ENCODE measurements at regions not wholly inside any gene's neighbourhood (a gene's known extent, or its start where the extent isn't known, plus 50 kb on each side); places are given as distances from the start of the nearest gene placed in this dataset.

DNA sequence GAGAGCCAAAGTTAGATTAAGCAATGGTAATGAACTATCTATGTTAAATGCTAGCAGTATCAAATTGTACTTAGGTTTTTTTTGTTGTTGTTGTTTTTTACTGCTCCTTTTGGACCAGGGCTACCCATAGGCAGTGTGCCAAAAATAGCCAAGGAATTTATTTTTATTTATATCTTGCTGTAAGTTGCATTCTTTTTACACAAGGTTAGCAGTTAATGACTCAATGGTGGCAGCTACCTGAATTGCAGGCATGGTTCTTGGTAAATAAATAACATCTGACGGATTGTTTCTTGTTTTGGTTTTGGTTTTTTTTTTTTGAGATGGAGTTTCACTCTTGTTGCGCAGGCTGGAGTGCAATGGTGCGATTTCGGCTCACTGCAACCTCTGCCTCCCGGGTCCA is 194.8 kb upstream of the TSC22D1 start:
- H3K4me3 ChIP-seq (ENCODE audit: low read length) = no peak overlapping the region
- TF ChIP-seq, protein P1, sequence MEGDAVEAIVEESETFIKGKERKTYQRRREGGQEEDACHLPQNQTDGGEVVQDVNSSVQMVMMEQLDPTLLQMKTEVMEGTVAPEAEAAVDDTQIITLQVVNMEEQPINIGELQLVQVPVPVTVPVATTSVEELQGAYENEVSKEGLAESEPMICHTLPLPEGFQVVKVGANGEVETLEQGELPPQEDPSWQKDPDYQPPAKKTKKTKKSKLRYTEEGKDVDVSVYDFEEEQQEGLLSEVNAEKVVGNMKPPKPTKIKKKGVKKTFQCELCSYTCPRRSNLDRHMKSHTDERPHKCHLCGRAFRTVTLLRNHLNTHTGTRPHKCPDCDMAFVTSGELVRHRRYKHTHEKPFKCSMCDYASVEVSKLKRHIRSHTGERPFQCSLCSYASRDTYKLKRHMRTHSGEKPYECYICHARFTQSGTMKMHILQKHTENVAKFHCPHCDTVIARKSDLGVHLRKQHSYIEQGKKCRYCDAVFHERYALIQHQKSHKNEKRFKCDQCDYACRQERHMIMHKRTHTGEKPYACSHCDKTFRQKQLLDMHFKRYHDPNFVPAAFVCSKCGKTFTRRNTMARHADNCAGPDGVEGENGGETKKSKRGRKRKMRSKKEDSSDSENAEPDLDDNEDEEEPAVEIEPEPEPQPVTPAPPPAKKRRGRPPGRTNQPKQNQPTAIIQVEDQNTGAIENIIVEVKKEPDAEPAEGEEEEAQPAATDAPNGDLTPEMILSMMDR (conservative IDR thresholded peaks at IDR 0.05; ENCODE audit: low read length) = no peak
- DNase-seq (ENCODE audit: low read depth) = no peak

GRCh38 chr13:44769686-44770085 is 193.6 kb upstream of the TSC22D1 start:
- no peak overlapping the region for H3K4me3 ChIP-seq (ENCODE audit: low read length)
- DNase-seq (ENCODE audit: low read depth) = no peak
- TF ChIP-seq, protein P1 (conservative IDR thresholded peaks at IDR 0.05; ENCODE audit: low read length) = no peak

DNA sequence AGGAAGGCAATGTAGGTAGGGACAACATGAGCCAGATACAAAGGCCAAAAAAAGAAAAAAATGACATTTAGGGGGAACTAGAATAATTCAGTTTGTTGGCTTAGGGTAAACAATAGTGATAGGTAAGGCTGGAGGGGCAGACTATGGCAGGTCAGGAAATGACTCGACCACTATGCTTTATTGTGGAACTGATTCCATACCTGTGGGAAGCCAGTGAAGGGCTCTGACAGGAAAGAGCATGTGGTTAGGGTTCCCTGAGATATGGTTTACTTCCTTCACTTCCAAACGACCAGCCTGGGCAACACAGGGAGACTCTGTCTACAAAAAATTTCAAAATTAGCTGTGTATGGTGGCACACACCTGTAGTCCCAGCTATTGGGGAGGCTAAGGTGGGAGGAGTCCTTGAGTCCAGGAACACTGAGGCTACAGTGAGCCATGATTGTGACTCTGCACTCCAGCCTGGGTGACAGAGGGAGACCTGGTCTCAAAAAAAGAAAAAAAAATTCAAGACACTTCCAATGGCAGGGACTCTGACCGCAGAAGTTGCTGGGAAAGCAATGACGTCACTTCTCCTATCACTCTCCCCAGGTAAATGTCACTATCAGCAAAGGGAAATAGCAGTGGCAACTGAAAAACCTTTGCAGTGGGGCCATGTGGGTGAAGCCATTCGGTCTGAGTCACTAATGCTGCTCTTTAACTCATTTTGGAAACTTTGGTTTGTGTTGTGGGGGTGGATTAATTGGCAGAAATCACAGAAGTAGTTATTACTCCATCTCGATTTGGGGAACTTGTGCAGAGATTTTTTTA is 192.8 kb upstream of the TSC22D1 start:
- H3K4me3 ChIP-seq (ENCODE audit: low read length) = no peak overlapping the region
- peak; percentile 44 for DNase-seq (ENCODE audit: low read depth)
- TF ChIP-seq, protein P1 (conservative IDR thresholded peaks at IDR 0.05; ENCODE audit: low read length) = no peak

DNA sequence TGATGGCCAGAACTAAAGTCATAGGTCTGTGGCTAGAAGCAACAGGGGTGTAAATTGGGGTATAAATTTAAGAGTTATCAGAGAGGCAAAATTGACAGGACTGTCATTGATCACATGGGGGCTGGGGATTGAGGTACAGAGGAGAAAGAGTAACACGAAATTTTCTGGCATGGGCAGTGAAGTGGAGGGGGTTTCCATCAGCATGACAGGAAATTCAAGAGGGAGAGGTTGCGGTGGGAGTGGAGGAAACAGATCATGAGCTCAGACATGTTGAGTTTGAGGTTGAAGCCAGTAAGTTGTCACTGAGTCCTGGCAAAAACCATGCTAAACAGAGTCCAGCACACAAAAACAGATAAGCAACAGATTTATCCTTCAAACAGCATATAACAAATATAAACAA is 192.1 kb upstream of the TSC22D1 start:
- TF ChIP-seq, protein P1 (conservative IDR thresholded peaks at IDR 0.05; ENCODE audit: low read length) = no peak
- DNase-seq (ENCODE audit: low read depth) = no peak
- no peak overlapping the region for H3K4me3 ChIP-seq (ENCODE audit: low read length)

DNA sequence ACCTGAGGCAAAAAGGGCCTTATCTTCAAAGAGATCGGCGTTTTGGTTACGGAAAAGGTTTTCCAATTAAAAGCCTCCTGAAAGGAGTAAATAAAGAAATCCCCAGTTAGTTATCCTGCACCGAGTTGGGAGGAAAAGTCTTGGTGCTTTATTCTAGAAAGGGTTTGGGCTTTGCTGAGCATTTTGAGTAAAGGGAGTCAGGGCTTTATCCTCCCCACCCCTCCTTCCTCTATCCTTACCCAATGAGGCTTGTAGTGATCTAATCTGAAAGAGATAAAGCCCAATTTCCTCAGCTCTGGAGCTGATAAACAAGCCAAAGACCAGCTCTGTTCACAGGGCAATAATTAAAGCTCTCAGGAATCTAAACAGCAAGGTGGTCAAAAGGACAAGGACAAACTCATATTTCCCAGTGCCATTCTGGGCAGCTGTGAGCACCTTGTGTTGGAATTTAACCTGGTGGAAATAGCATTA is 188.9 kb upstream of the TSC22D1 start:
- no peak for DNase-seq (ENCODE audit: low read depth)
- H3K4me3 ChIP-seq (ENCODE audit: low read length) = no peak overlapping the region
- TF ChIP-seq, protein P1 (conservative IDR thresholded peaks at IDR 0.05; ENCODE audit: low read length) = no peak

- no peak for DNase-seq (ENCODE audit: low read depth)
- TF ChIP-seq, protein P1 (conservative IDR thresholded peaks at IDR 0.05; ENCODE audit: low read length) = no peak
- no peak overlapping the region for H3K4me3 ChIP-seq (ENCODE audit: low read length)
These were observed 188.2 kb upstream of the TSC22D1 start for GRCh38 chr13:44764302-44764692.

- TF ChIP-seq, protein P1 (conservative IDR thresholded peaks at IDR 0.05; ENCODE audit: low read length) = no peak
- no peak overlapping the region for H3K4me3 ChIP-seq (ENCODE audit: low read length)
- no peak for DNase-seq (ENCODE audit: low read depth)
These were observed 187.6 kb upstream of the TSC22D1 start for GRCh38 chr13:44763615-44764301.

Measured in AG10803 (cell line).